ENCODE measurements at regions not wholly inside any gene's neighbourhood (a gene's known extent, or its start where the extent isn't known, plus 50 kb on each side); places are given as distances from the start of the nearest gene placed in this dataset.

- DNase-seq: no peak
These were observed 778.0 kb downstream of the BRD1 start for GRCh38 chr22:49049691-49050090.

- no peak for DNase-seq
These were observed 779.1 kb downstream of the BRD1 start for GRCh38 chr22:49048591-49048990.

- DNase-seq: no peak
These were observed 780.2 kb downstream of the BRD1 start for GRCh38 chr22:49047447-49047846.

GRCh38 chr22:49046546-49047361 lies 780.9 kb downstream of the BRD1 start:
- no peak for DNase-seq

GRCh38 chr22:49046000-49046545 lies 781.6 kb downstream of the BRD1 start:
- no peak for DNase-seq

- DNase-seq: no peak
These were observed 782.4 kb downstream of the BRD1 start for GRCh38 chr22:49045276-49045675.

GRCh38 chr22:49044776-49045175 lies 782.9 kb downstream of the BRD1 start:
- no peak for DNase-seq

GRCh38 chr22:49044091-49044490 lies 783.6 kb downstream of the BRD1 start:
- no peak for DNase-seq

- no peak for DNase-seq
These were observed 784.5 kb downstream of the BRD1 start for GRCh38 chr22:49042877-49043859.

- DNase-seq: no peak
These were observed 785.6 kb downstream of the BRD1 start for GRCh38 chr22:49042066-49042465.

- DNase-seq: no peak
These were observed 786.8 kb downstream of the BRD1 start for GRCh38 chr22:49040754-49041467.

GRCh38 chr22:49040111-49040510 lies 787.6 kb downstream of the BRD1 start:
- DNase-seq: no peak

GRCh38 chr22:49039625-49040024 lies 788.0 kb downstream of the BRD1 start:
- no peak for DNase-seq

GRCh38 chr22:49037701-49038245 lies 789.9 kb downstream of the BRD1 start:
- no peak for DNase-seq

- DNase-seq: no peak
These were observed 791.2 kb downstream of the BRD1 start for GRCh38 chr22:49036513-49036912.

GRCh38 chr22:49035818-49036457 lies 791.7 kb downstream of the BRD1 start:
- no peak for DNase-seq

- DNase-seq: no peak
These were observed 792.5 kb downstream of the BRD1 start for GRCh38 chr22:49034836-49035817.

- DNase-seq: no peak
These were observed 794.1 kb downstream of the BRD1 start for GRCh38 chr22:49033616-49034015.

GRCh38 chr22:49032821-49033220 lies 794.9 kb downstream of the BRD1 start:
- DNase-seq: no peak

- no peak for DNase-seq
These were observed 795.8 kb downstream of the BRD1 start for GRCh38 chr22:49031746-49032330.
